ENCODE measurements at regions not wholly inside any gene's neighbourhood (a gene's known extent, or its start where the extent isn't known, plus 50 kb on each side); places are given as distances from the start of the nearest gene placed in this dataset.
"Not testable (repeated sequence)": the region's sequence is repeated elsewhere in the genome, so short reads cannot be mapped to it uniquely, and the experiment has no call there.

GRCh38 chr12:61254225-61254624 is 1006.0 kb upstream of the USP15 start:
- no peak for DNase-seq (ENCODE audit: low read depth in 2 of 2)

- DNase-seq (ENCODE audit: low read depth in 2 of 2) = not testable (repeated sequence)
Observed at GRCh38 chr12:61264294-61264693, 995.9 kb upstream of the USP15 start.

GRCh38 chr12:61267474-61267873 is 992.7 kb upstream of the USP15 start:
- DNase-seq (ENCODE audit: low read depth in 2 of 2) = no peak

GRCh38 chr12:61272441-61272840 is 987.8 kb upstream of the USP15 start:
- DNase-seq (ENCODE audit: low read depth in 2 of 2) = no peak

- DNase-seq (ENCODE audit: low read depth in 2 of 2) = no peak
Observed at GRCh38 chr12:61282790-61283575, 977.2 kb upstream of the USP15 start.

- DNase-seq (ENCODE audit: low read depth in 2 of 2) = no peak
Observed at GRCh38 chr12:61290473-61290872, 969.7 kb upstream of the USP15 start.

GRCh38 chr12:61291647-61292046 is 968.6 kb upstream of the USP15 start:
- no peak for DNase-seq (ENCODE audit: low read depth in 2 of 2)

GRCh38 chr12:61294011-61294410 is 966.2 kb upstream of the USP15 start:
- DNase-seq (ENCODE audit: low read depth in 2 of 2) = not testable (repeated sequence)

GRCh38 chr12:61301817-61302216 is 958.4 kb upstream of the USP15 start:
- DNase-seq (ENCODE audit: low read depth in 2 of 2) = no peak

GRCh38 chr12:61302282-61302681 is 957.9 kb upstream of the USP15 start:
- DNase-seq (ENCODE audit: low read depth in 2 of 2) = no peak

GRCh38 chr12:61308220-61308619 is 952.0 kb upstream of the USP15 start:
- no peak for DNase-seq (ENCODE audit: low read depth in 2 of 2)

- DNase-seq (ENCODE audit: low read depth in 2 of 2) = no peak
Observed at GRCh38 chr12:61311413-61311812, 948.8 kb upstream of the USP15 start.

GRCh38 chr12:61348871-61349270 is 911.3 kb upstream of the USP15 start:
- no peak for DNase-seq (ENCODE audit: low read depth in 2 of 2)

- DNase-seq (ENCODE audit: low read depth in 2 of 2) = no peak
Observed at GRCh38 chr12:61355105-61355504, 905.1 kb upstream of the USP15 start.

- no peak for DNase-seq (ENCODE audit: low read depth in 2 of 2)
Observed at GRCh38 chr12:61356485-61356884, 903.7 kb upstream of the USP15 start.

GRCh38 chr12:61357496-61357895 is 902.7 kb upstream of the USP15 start:
- no peak for DNase-seq (ENCODE audit: low read depth in 2 of 2)

GRCh38 chr12:61362037-61362436 is 898.2 kb upstream of the USP15 start:
- DNase-seq (ENCODE audit: low read depth in 2 of 2) = no peak

GRCh38 chr12:61365001-61365400 is 895.2 kb upstream of the USP15 start:
- no peak for DNase-seq (ENCODE audit: low read depth in 2 of 2)

GRCh38 chr12:61367281-61367785 is 892.9 kb upstream of the USP15 start:
- no peak for DNase-seq (ENCODE audit: low read depth in 2 of 2)

GRCh38 chr12:61369241-61369910 is 890.8 kb upstream of the USP15 start:
- no peak for DNase-seq (ENCODE audit: low read depth in 2 of 2)

GRCh38 chr12:61384511-61384910 is 875.7 kb upstream of the USP15 start:
- peak; percentile 37 to 41 for DNase-seq (ENCODE audit: low read depth in 2 of 2)

GRCh38 chr12:61385771-61386170 is 874.4 kb upstream of the USP15 start:
- DNase-seq (ENCODE audit: low read depth in 2 of 2) = peak; percentile 37 to 47

- no peak for DNase-seq (ENCODE audit: low read depth in 2 of 2)
Observed at GRCh38 chr12:61397668-61398067, 862.5 kb upstream of the USP15 start.

Measured in fibroblast of skin of left quadriceps (primary cell).